Epithelial cell of proximal tubule (primary cell): ENCODE measurements at regions not wholly inside any gene's neighbourhood (a gene's known extent, or its start where the extent isn't known, plus 50 kb on each side); places are given as distances from the start of the nearest gene placed in this dataset.
"Not testable (repeated sequence)": the region's sequence is repeated elsewhere in the genome, so short reads cannot be mapped to it uniquely, and the experiment has no call there.

Source experiments
- DNase-seq: peaks from one replicate; pipeline ENCODE4 v3.0.0-alpha.2; 2011; ENCODE audit warnings: low read depth
- H3K4me3 ChIP-seq: 2 replicates; pipeline ENCODE4 v1.5.1; 2011; ENCODE audit warnings: low read depth, mild to moderate bottlenecking, low read length
- CTCF ChIP-seq: conservative IDR thresholded peaks from 2 replicates; pipeline ENCODE4 v1.5.1; 2012; ENCODE audit warnings: low read depth, mild to moderate bottlenecking, low read length

GRCh38 chr2:234373060-234373459 is 123.8 kb downstream of the ARL4C start:
- TF ChIP-seq CTCF: no peak
- DNase-seq: no peak
- H3K4me3 ChIP-seq: no peak overlapping the region

GRCh38 chr2:234372506-234372905 is 124.4 kb downstream of the ARL4C start:
- DNase-seq: no peak
- no peak for TF ChIP-seq CTCF
- H3K4me3 ChIP-seq: no peak overlapping the region

GRCh38 chr2:234368861-234369261 is 128.0 kb downstream of the ARL4C start:
- DNase-seq: peak; percentile 36
- no peak overlapping the region for H3K4me3 ChIP-seq
- no peak for TF ChIP-seq CTCF

GRCh38 chr2:234366891-234367290 is 130.0 kb downstream of the ARL4C start:
- no peak overlapping the region for H3K4me3 ChIP-seq
- no peak for TF ChIP-seq CTCF
- no peak for DNase-seq

- DNase-seq: no peak
- H3K4me3 ChIP-seq: no peak overlapping the region
- TF ChIP-seq CTCF: no peak
These were observed 132.2 kb downstream of the ARL4C start for GRCh38 chr2:234364661-234365060.

- H3K4me3 ChIP-seq: no peak overlapping the region
- no peak for DNase-seq
- no peak for TF ChIP-seq CTCF
These were observed 133.1 kb downstream of the ARL4C start for GRCh38 chr2:234363647-234364294.

- no peak for DNase-seq
- TF ChIP-seq CTCF: no peak
- H3K4me3 ChIP-seq: no peak overlapping the region
These were observed 133.8 kb downstream of the ARL4C start for GRCh38 chr2:234363011-234363487.

- DNase-seq: not testable (repeated sequence)
These were observed 136.4 kb downstream of the ARL4C start for GRCh38 chr2:234360313-234360975.

More at GRCh38 chr2:234360313-234360975, 136.4 kb downstream of the ARL4C start:
- H3K4me3 ChIP-seq: not testable (repeated sequence)
